ENCODE measurements at regions not wholly inside any gene's neighbourhood (a gene's known extent, or its start where the extent isn't known, plus 50 kb on each side); places are given as distances from the start of the nearest gene placed in this dataset.
"Not testable (repeated sequence)": the region's sequence is repeated elsewhere in the genome, so short reads cannot be mapped to it uniquely, and the experiment has no call there.

DNA sequence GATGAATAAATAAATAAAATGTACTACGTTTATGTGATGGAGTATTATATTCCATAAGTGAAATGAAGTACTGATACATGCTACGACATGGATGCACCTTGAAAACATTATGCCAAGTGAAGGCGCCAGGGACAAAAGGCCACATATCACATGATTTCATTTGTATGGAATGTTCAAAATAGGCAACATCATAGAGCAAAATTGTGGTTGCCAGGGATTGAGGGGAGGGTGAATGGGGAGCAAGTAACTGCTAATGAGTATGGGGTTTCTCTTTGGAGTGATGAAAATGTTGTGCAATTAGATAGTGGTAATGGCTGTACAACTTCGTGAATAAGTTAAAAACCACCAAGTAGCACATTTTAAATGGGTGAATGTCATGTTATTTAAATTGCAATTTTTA, 132.8 kb downstream of the SLC38A4 start:
- TF ChIP-seq, protein P1, sequence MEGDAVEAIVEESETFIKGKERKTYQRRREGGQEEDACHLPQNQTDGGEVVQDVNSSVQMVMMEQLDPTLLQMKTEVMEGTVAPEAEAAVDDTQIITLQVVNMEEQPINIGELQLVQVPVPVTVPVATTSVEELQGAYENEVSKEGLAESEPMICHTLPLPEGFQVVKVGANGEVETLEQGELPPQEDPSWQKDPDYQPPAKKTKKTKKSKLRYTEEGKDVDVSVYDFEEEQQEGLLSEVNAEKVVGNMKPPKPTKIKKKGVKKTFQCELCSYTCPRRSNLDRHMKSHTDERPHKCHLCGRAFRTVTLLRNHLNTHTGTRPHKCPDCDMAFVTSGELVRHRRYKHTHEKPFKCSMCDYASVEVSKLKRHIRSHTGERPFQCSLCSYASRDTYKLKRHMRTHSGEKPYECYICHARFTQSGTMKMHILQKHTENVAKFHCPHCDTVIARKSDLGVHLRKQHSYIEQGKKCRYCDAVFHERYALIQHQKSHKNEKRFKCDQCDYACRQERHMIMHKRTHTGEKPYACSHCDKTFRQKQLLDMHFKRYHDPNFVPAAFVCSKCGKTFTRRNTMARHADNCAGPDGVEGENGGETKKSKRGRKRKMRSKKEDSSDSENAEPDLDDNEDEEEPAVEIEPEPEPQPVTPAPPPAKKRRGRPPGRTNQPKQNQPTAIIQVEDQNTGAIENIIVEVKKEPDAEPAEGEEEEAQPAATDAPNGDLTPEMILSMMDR (conservative IDR thresholded peaks at IDR 0.05; ENCODE audit: low read depth, low read length), result no peak
- no peak for DNase-seq (ENCODE audit: low read depth)
- no peak overlapping the region for H3K4me3 ChIP-seq (ENCODE audit: low read length)

DNA sequence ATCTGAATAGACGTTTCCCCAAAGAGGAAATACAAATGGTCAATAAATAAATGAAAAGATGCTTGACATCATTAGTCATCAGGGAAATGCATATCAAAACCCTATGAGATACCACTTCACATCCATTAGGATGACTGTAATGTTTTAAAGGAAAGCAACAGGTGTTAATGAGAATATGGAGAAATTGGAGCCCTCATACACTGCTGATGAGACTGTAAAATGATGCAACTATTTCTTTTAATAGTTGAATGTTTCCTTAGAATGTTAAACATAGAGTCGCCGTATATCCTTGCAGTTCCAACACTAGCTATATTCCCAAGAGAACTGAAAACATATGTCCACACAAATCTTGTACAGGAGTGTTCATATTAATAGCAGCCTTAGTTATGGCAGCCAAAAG, 133.2 kb downstream of the SLC38A4 start:
- TF ChIP-seq, protein P1 (conservative IDR thresholded peaks at IDR 0.05; ENCODE audit: low read depth, low read length), result no peak
- no peak overlapping the region for H3K4me3 ChIP-seq (ENCODE audit: low read length)
- no peak for DNase-seq (ENCODE audit: low read depth)

GRCh38 chr12:46686267-46686942, 139.4 kb downstream of the SLC38A4 start:
- DNase-seq (ENCODE audit: low read depth), result no peak
- no peak overlapping the region for H3K4me3 ChIP-seq (ENCODE audit: low read length)

GRCh38 chr12:46684243-46684642, 141.6 kb downstream of the SLC38A4 start:
- H3K4me3 ChIP-seq (ENCODE audit: low read length); DNase-seq (ENCODE audit: low read depth): not testable (repeated sequence)

More at GRCh38 chr12:46686267-46686942, 139.4 kb downstream of the SLC38A4 start:
- TF ChIP-seq, protein P1 (conservative IDR thresholded peaks at IDR 0.05; ENCODE audit: low read depth, low read length), result no peak

DNA sequence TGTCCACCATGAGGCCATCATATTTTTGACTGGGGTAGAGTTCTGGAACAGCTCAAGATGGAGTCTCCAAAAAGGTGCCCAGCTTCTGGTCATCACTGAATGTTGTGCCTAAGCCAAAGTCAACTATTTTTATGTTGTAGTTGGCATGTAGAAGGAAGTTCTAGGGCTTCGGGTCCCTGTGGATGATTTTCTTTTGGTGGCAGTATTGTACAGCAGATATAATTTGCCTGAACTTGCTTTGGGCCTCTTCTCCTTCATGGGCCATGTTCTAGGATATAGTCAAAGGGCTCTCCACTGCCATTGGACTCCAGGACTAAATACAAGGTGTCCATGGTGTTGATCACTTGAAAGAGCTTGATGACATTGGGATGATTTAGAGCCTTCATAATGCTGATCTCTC, 143.6 kb downstream of the SLC38A4 start:
- H3K4me3 ChIP-seq (ENCODE audit: low read length), result no peak overlapping the region
- DNase-seq (ENCODE audit: low read depth), result no peak
- TF ChIP-seq, protein P1 (conservative IDR thresholded peaks at IDR 0.05; ENCODE audit: low read depth, low read length), result no peak

- TF ChIP-seq, protein P1 (conservative IDR thresholded peaks at IDR 0.05; ENCODE audit: low read depth, low read length), result no peak
- no peak for DNase-seq (ENCODE audit: low read depth)
- no peak overlapping the region for H3K4me3 ChIP-seq (ENCODE audit: low read length)
These were observed 145.3 kb downstream of the SLC38A4 start for GRCh38 chr12:46680506-46680905.

- H3K4me3 ChIP-seq (ENCODE audit: low read length), result no peak overlapping the region
- DNase-seq (ENCODE audit: low read depth), result no peak
- TF ChIP-seq, protein P1 (conservative IDR thresholded peaks at IDR 0.05; ENCODE audit: low read depth, low read length), result no peak
These were observed 146.0 kb downstream of the SLC38A4 start for GRCh38 chr12:46679754-46680153.
